ENCODE measurements at regions not wholly inside any gene's neighbourhood (a gene's known extent, or its start where the extent isn't known, plus 50 kb on each side); places are given as distances from the start of the nearest gene placed in this dataset.
"Not testable (repeated sequence)": the region's sequence is repeated elsewhere in the genome, so short reads cannot be mapped to it uniquely, and the experiment has no call there.

- not testable (repeated sequence) for TF ChIP-seq POLR2A (IDR thresholded peaks at IDR 0.05; ENCODE audit: low read depth); CTCF (IDR thresholded peaks at IDR 0.05); POLR2AphosphoS5 (IDR thresholded peaks at IDR 0.05)
Measured at GRCh38 chr11:4237771-4238170, 130.4 kb downstream of the OR52B4 start.

Measured in esophagus muscularis mucosa (tissue), 3 donors.